H9 (cell line): ENCODE measurements at regions not wholly inside any gene's neighbourhood (a gene's known extent, or its start where the extent isn't known, plus 50 kb on each side); places are given as distances from the start of the nearest gene placed in this dataset.

Experiments used
- DNase-seq: peaks from one replicate; pipeline ENCODE4 v3.0.0-alpha.2; 2017
- H2AFZ ChIP-seq: one replicate; pipeline ENCODE4 v1.6.1; 2013; ENCODE audit warnings: mild to moderate bottlenecking, low read length, control low read depth, moderate library complexity
- H2AK5ac ChIP-seq: 2 replicates; pipeline ENCODE4 v1.6.1; 2013; ENCODE audit warnings: low read length, control low read depth, mixed read lengths; ENCODE audit not compliant: insufficient read length
- H2BK120ac ChIP-seq: one replicate; pipeline ENCODE4 v1.6.1; 2013; ENCODE audit warnings: low read depth, mild to moderate bottlenecking, low read length, control low read depth, inconsistent platforms; ENCODE audit not compliant: poor library complexity, severe bottlenecking
- H2BK12ac ChIP-seq: 2 replicates; pipeline ENCODE4 v1.6.1; 2013; ENCODE audit warnings: low read length, control low read depth, mixed read lengths, low read depth; ENCODE audit not compliant: insufficient read length
- H2BK15ac ChIP-seq: 2 replicates; pipeline ENCODE4 v1.6.1; 2013; ENCODE audit warnings: low read depth, low read length, control low read depth
- H2BK20ac ChIP-seq: one replicate; pipeline ENCODE4 v1.6.1; 2013; ENCODE audit warnings: low read depth, mild to moderate bottlenecking, low read length, control low read depth, inconsistent platforms; ENCODE audit not compliant: poor library complexity, severe bottlenecking
- H2BK5ac ChIP-seq: 2 replicates; pipeline ENCODE4 v1.6.1; 2013; ENCODE audit warnings: low read length, control low read depth, mixed read lengths; ENCODE audit not compliant: insufficient read length
- H3K14ac ChIP-seq: 2 replicates; pipeline ENCODE4 v1.6.1; 2013; ENCODE audit warnings: low read length, control low read depth; ENCODE audit not compliant: insufficient read depth
- H3K18ac ChIP-seq: 2 replicates; pipeline ENCODE4 v1.6.1; 2013; ENCODE audit warnings: low read depth, mild to moderate bottlenecking, mixed read lengths, low read length, control low read depth; ENCODE audit not compliant: insufficient read length
- H3K23ac ChIP-seq: 2 replicates; pipeline ENCODE4 v1.6.1; 2013; ENCODE audit warnings: low read length, control low read depth, mixed read lengths, low read depth; ENCODE audit not compliant: insufficient read length
- H3K23me2 ChIP-seq: 2 replicates; pipeline ENCODE4 v1.6.1; 2013; ENCODE audit warnings: low read depth, mild to moderate bottlenecking, mixed read lengths, low read length, control low read depth; ENCODE audit not compliant: insufficient read length, poor library complexity, severe bottlenecking
- H3K27ac ChIP-seq: 2 replicates; pipeline ENCODE4 v1.5.1; 2013; ENCODE audit warnings: low read length, control low read depth, mixed read lengths, low read depth; ENCODE audit not compliant: insufficient read length
- H3K27me3 ChIP-seq: 2 replicates; pipeline ENCODE4 v1.6.1; 2013; ENCODE audit warnings: low read length, control low read depth, inconsistent platforms; ENCODE audit not compliant: insufficient read depth
- H3K4ac ChIP-seq: 2 replicates; pipeline ENCODE4 v1.6.1; 2013; ENCODE audit warnings: low read depth, mild to moderate bottlenecking, control low read depth, inconsistent platforms, low read length, moderate library complexity
- H3K4me1 ChIP-seq: 2 replicates; pipeline ENCODE4 v1.6.1; 2013; ENCODE audit warnings: low read length, control low read depth, inconsistent platforms; ENCODE audit not compliant: insufficient read depth
- H3K4me2 ChIP-seq: 2 replicates; pipeline ENCODE4 v1.6.1; 2013; ENCODE audit warnings: low read length, control low read depth, mixed read lengths; ENCODE audit not compliant: insufficient read length, insufficient read depth
- H3K56ac ChIP-seq: 2 replicates; pipeline ENCODE4 v1.6.1; 2013; ENCODE audit warnings: low read depth, mild to moderate bottlenecking, mixed read lengths, low read length, control low read depth; ENCODE audit not compliant: insufficient read length
- H3K79me1 ChIP-seq: 2 replicates; pipeline ENCODE4 v1.6.1; 2013; ENCODE audit warnings: low read depth, mild to moderate bottlenecking, moderate library complexity, low read length, control low read depth, inconsistent platforms; ENCODE audit not compliant: insufficient read depth, poor library complexity, severe bottlenecking
- H3K79me2 ChIP-seq: 2 replicates; pipeline ENCODE4 v1.6.1; 2013; ENCODE audit warnings: low read length, control low read depth, inconsistent platforms; ENCODE audit not compliant: insufficient read depth
- H3K9ac ChIP-seq: 2 replicates; pipeline ENCODE4 v1.6.1; 2013; ENCODE audit warnings: low read length, control low read depth, mixed read lengths; ENCODE audit not compliant: insufficient read length; ENCODE audit errors: extremely low read depth
- H3K9me3 ChIP-seq: one replicate; pipeline ENCODE4 v1.6.1; 2013; ENCODE audit warnings: low read depth, low read length, inconsistent platforms; ENCODE audit not compliant: control insufficient read depth
- H3T11ph ChIP-seq: one replicate; pipeline ENCODE4 v1.6.1; 2013; ENCODE audit warnings: mild to moderate bottlenecking, low read length, control low read depth, inconsistent platforms
- H4K20me1 ChIP-seq: one replicate; pipeline ENCODE4 v1.6.1; 2013; ENCODE audit not compliant: control insufficient read depth, insufficient read length, insufficient read depth
- H4K5ac ChIP-seq: 2 replicates; pipeline ENCODE4 v1.6.1; 2013; ENCODE audit warnings: low read depth, mild to moderate bottlenecking, mixed read lengths, low read length, control low read depth; ENCODE audit not compliant: insufficient read length
- H4K8ac ChIP-seq: replicated peaks from 2 replicates; pipeline ENCODE4 v1.6.1; 2013; ENCODE audit warnings: low read length, control low read depth, mixed read lengths, low read depth; ENCODE audit not compliant: insufficient read length
- H4K91ac ChIP-seq: 2 replicates; pipeline ENCODE4 v1.6.1; 2013; ENCODE audit warnings: low read depth, mild to moderate bottlenecking, moderate library complexity, mixed read lengths, low read length, control low read depth; ENCODE audit not compliant: insufficient read length
- H3K27ac Mint-ChIP-seq, 3 experiments: 2 replicates in 2 of 3; 3 replicates in 1 of 3; pipeline ENCODE4 v1.8.0; 2020 to 2021; ENCODE audit warnings: mixed read lengths in 3 of 3, mild to moderate bottlenecking in 1 of 3, moderate library complexity in 1 of 3
- H3K27me3 Mint-ChIP-seq: 2 replicates; pipeline ENCODE4 v1.8.0; 2021; ENCODE audit warnings: low read depth, mild to moderate bottlenecking, moderate library complexity, mixed read lengths
- H3K36me3 Mint-ChIP-seq, 3 experiments: 2 replicates in 2 of 3; 3 replicates in 1 of 3; pipeline ENCODE4 v1.8.0; 2020 to 2021; ENCODE audit warnings: low read depth in 3 of 3, mixed read lengths in 3 of 3; ENCODE audit not compliant: insufficient read depth in 1 of 3
- H3K4me1 Mint-ChIP-seq, 2 experiments: 2 replicates each; pipeline ENCODE4 v1.8.0; 2020; ENCODE audit warnings: mixed read lengths in 2 of 2
- H3K4me3 Mint-ChIP-seq, 2 experiments: 2 replicates in 1 of 2; 3 replicates in 1 of 2; pipeline ENCODE4 v1.8.0; 2020 to 2021; ENCODE audit warnings: mild to moderate bottlenecking in 2 of 2, mixed read lengths in 2 of 2, moderate library complexity in 1 of 2
- H3K9me3 Mint-ChIP-seq, 2 experiments: 2 replicates in 1 of 2; 3 replicates in 1 of 2; pipeline ENCODE4 v1.8.0; 2020; ENCODE audit warnings: mild to moderate bottlenecking in 2 of 2, mixed read lengths in 2 of 2, moderate library complexity in 1 of 2
- WGBS: extraction: QIAGEN DNeasy Blood & Tissue Kit; methylation state at CpG from one replicate; pipeline ENCODE4 v1.1.7; 2013; ENCODE audit warnings: missing lambda C conversion rate, low lambda C conversion rate, mixed read lengths; ENCODE audit not compliant: insufficient read length; ENCODE audit errors: extremely low coverage; 5-methylcytosine and 5-hydroxymethylcytosine counted together
- TF ChIP-seq, protein P1 (sequence below): fragments of 200-600 bp; sonication (generic); conservative IDR thresholded peaks from 3 replicates; pipeline ENCODE4 v1.8.0; 2021; ENCODE audit warnings: antibody characterized with exemption, mild to moderate bottlenecking

DNA sequence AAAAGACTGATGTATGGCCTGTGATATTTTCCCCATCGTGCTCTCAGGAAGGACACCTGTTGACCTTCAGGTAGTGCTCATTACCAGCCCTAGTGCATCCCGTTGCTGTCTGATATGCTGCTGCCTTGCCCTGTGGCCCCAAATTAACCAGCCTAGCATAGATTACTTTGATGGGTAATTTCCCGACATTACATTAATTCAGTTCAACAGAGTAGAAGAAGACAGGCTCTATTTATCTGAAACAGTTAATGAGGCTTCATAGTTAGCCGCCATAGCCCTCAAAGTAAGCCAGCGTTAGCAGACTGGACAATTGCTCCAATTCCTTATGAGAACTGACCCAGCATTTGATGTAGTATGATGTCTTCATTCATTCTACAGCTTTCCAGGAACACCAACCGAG, 257.6 kb downstream of the OLFM3 start:
- Histone ChIP-seq H2AFZ (no peak overlapping the region), H3K27me3 (no peaks in the 10 kb centered on the region), H3K14ac (no peak overlapping the region), H3K9ac (no peak overlapping the region), H2BK120ac (no peak overlapping the region), H4K5ac (no peak overlapping the region), H2BK5ac (no peak overlapping the region), H2BK15ac (no peak overlapping the region), H3K79me1 (no peaks in the 10 kb centered on the region), H3K4me1 (peaks cover 5% of the 10 kb centered on the region; the same call in 1 of the 2 replicates), H4K8ac (no peak overlapping the region), H4K91ac (no peak overlapping the region), H3K23me2 (no peaks in the 10 kb centered on the region), H3K79me2 (no peaks in the 10 kb centered on the region), H3K27ac (no peak overlapping the region), H2BK12ac (no peak overlapping the region), H4K20me1 (no peaks in the 10 kb centered on the region), H3K56ac (no peak overlapping the region), H3K9me3 (no peaks in the 10 kb centered on the region), H3T11ph (no peak overlapping the region), H3K23ac (no peak overlapping the region), H3K18ac (no peak overlapping the region), H2BK20ac (no peak overlapping the region), H3K4me2 (no peak overlapping the region), H3K4ac (no peak overlapping the region), H2AK5ac (no peak overlapping the region)
- peaks cover 27 to 30% of the 10 kb centered on the region in 2 experiments for H3K4me1 Mint-ChIP-seq
- TF ChIP-seq, protein P1, sequence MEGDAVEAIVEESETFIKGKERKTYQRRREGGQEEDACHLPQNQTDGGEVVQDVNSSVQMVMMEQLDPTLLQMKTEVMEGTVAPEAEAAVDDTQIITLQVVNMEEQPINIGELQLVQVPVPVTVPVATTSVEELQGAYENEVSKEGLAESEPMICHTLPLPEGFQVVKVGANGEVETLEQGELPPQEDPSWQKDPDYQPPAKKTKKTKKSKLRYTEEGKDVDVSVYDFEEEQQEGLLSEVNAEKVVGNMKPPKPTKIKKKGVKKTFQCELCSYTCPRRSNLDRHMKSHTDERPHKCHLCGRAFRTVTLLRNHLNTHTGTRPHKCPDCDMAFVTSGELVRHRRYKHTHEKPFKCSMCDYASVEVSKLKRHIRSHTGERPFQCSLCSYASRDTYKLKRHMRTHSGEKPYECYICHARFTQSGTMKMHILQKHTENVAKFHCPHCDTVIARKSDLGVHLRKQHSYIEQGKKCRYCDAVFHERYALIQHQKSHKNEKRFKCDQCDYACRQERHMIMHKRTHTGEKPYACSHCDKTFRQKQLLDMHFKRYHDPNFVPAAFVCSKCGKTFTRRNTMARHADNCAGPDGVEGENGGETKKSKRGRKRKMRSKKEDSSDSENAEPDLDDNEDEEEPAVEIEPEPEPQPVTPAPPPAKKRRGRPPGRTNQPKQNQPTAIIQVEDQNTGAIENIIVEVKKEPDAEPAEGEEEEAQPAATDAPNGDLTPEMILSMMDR: no peak
- H3K27me3 Mint-ChIP-seq: no peaks in the 10 kb centered on the region
- no peak overlapping the region for H3K4me3 Mint-ChIP-seq
- no peaks in the 10 kb centered on the region for H3K36me3 Mint-ChIP-seq
- no peak overlapping the region; a peak in 1 of 7 replicates for H3K27ac Mint-ChIP-seq
- WGBS: no CpG with 5 or more reads among the region's 6 CpGs
- no peak for DNase-seq
- no peaks in the 10 kb centered on the region for H3K9me3 Mint-ChIP-seq
